ENCODE measurements at regions not wholly inside any gene's neighbourhood (a gene's known extent, or its start where the extent isn't known, plus 50 kb on each side); places are given as distances from the start of the nearest gene placed in this dataset.

DNA sequence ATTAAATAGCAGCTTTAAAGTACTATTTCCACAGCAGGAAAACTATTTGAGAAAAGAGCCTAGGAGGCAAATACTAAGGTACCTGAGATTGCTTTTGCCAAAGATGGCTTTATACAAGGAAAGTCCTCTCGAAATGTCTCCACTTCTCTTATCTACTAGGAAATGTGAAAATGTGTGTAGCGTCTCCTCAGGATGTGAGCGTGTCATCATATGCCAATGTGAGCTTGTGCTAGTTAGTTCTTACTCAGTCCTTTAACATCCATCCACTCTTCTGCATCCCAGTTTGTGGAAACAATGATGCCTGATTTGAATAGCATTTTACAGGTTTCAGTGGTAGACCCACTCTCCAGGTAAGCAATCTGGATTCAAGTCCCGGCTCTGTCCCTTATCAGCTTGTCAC, 421.0 kb downstream of the DYNC2H1 start:
- no peaks in the 10 kb centered on the region for H3K4me1 ChIP-seq (ENCODE audit: insufficient read depth, low read length)
- H3K27ac ChIP-seq (ENCODE audit: low read length) = no peak overlapping the region
- H3K27me3 ChIP-seq (ENCODE audit: insufficient read depth, low read length, poor library complexity) = no peaks in the 10 kb centered on the region
- H3K9ac ChIP-seq (ENCODE audit: low read depth, low read length) = no peak overlapping the region
- ATAC-seq (ENCODE audit: insufficient read depth, low read depth) = no peak
- no peak for DNase-seq
- TF ChIP-seq, protein P1, sequence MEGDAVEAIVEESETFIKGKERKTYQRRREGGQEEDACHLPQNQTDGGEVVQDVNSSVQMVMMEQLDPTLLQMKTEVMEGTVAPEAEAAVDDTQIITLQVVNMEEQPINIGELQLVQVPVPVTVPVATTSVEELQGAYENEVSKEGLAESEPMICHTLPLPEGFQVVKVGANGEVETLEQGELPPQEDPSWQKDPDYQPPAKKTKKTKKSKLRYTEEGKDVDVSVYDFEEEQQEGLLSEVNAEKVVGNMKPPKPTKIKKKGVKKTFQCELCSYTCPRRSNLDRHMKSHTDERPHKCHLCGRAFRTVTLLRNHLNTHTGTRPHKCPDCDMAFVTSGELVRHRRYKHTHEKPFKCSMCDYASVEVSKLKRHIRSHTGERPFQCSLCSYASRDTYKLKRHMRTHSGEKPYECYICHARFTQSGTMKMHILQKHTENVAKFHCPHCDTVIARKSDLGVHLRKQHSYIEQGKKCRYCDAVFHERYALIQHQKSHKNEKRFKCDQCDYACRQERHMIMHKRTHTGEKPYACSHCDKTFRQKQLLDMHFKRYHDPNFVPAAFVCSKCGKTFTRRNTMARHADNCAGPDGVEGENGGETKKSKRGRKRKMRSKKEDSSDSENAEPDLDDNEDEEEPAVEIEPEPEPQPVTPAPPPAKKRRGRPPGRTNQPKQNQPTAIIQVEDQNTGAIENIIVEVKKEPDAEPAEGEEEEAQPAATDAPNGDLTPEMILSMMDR (IDR thresholded peaks at IDR 0.05; ENCODE audit: borderline replicate concordance, extremely low read depth, low read length, poor library complexity, severe bottlenecking) = no peak
- no peak for TF ChIP-seq EZH2 (IDR thresholded peaks at IDR 0.05; ENCODE audit: borderline replicate concordance, low read depth, low read length, severe bottlenecking)
- H3K4me2 ChIP-seq (ENCODE audit: insufficient read depth, low read length) = no peak overlapping the region
- H4K20me1 ChIP-seq (ENCODE audit: insufficient read depth, low read length) = no peaks in the 10 kb centered on the region
- no peak overlapping the region for H3K4me3 ChIP-seq (ENCODE audit: low read depth in 1 of 2, low read length in 2 of 2)
- no peaks in the 10 kb centered on the region for H3K79me2 ChIP-seq (ENCODE audit: insufficient read depth, low read length)
- no peaks in the 10 kb centered on the region for H3K9me3 ChIP-seq (ENCODE audit: insufficient read depth, low read length, severe bottlenecking)
- H2AFZ ChIP-seq (ENCODE audit: low read depth, low read length) = no peak overlapping the region
- H3K36me3 ChIP-seq (ENCODE audit: insufficient read depth, low read length) = no peaks in the 10 kb centered on the region

DNA sequence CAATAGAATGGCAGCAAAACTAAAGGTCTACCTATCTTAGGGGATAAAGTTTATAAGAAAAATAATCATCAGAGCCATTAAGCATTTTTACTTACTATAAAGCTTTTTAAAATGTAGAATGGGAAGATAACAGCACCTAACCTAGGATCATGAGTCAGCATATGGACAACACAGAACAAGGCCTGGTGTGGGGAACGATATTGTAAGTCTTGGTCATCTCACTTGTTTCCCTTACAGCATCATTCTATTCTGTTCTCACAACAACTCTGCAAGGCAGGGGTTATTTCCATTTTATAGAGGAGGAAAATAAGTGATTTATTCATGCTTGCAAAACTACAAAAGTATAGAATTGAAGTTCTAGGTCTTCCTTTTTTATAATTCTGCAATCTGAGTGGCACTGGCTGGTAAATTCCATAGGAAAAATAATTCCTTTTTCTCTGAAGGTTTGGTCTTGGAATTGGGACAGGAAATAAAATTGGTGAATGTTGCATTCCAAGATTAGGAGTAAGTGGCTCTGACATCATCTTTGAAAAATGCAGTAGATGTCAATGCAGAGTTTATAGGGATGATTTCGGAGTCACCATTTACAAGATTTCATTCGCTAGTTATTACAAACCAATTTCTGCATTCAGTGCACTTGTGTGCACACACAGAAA, 423.0 kb downstream of the DYNC2H1 start:
- no peak overlapping the region for H3K9ac ChIP-seq (ENCODE audit: low read depth, low read length)
- H3K27me3 ChIP-seq (ENCODE audit: insufficient read depth, low read length, poor library complexity) = no peaks in the 10 kb centered on the region
- H3K9me3 ChIP-seq (ENCODE audit: insufficient read depth, low read length, severe bottlenecking) = no peaks in the 10 kb centered on the region
- no peak overlapping the region for H3K4me2 ChIP-seq (ENCODE audit: insufficient read depth, low read length)
- H2AFZ ChIP-seq (ENCODE audit: low read depth, low read length) = no peak overlapping the region
- TF ChIP-seq, protein P1 (IDR thresholded peaks at IDR 0.05; ENCODE audit: borderline replicate concordance, extremely low read depth, low read length, poor library complexity, severe bottlenecking) = no peak
- TF ChIP-seq EZH2 (IDR thresholded peaks at IDR 0.05; ENCODE audit: borderline replicate concordance, low read depth, low read length, severe bottlenecking) = no peak
- H3K36me3 ChIP-seq (ENCODE audit: insufficient read depth, low read length) = no peaks in the 10 kb centered on the region
- H3K4me3 ChIP-seq (ENCODE audit: low read depth in 1 of 2, low read length in 2 of 2) = no peak overlapping the region
- H4K20me1 ChIP-seq (ENCODE audit: insufficient read depth, low read length) = no peaks in the 10 kb centered on the region
- no peaks in the 10 kb centered on the region for H3K4me1 ChIP-seq (ENCODE audit: insufficient read depth, low read length)
- ATAC-seq (ENCODE audit: insufficient read depth, low read depth) = no peak
- DNase-seq = no peak
- no peaks in the 10 kb centered on the region for H3K79me2 ChIP-seq (ENCODE audit: insufficient read depth, low read length)
- H3K27ac ChIP-seq (ENCODE audit: low read length) = no peak overlapping the region

GRCh38 chr11:103534191-103534590, 425.0 kb downstream of the DYNC2H1 start:
- Histone ChIP-seq H4K20me1 (ENCODE audit: insufficient read depth, low read length) (no peaks in the 10 kb centered on the region), H3K4me2 (ENCODE audit: insufficient read depth, low read length) (no peak overlapping the region), H3K27me3 (ENCODE audit: insufficient read depth, low read length, poor library complexity) (no peaks in the 10 kb centered on the region), H3K9ac (ENCODE audit: low read depth, low read length) (no peak overlapping the region), H3K27ac (ENCODE audit: low read length) (no peak overlapping the region), H2AFZ (ENCODE audit: low read depth, low read length) (no peak overlapping the region), H3K9me3 (ENCODE audit: insufficient read depth, low read length, severe bottlenecking) (no peaks in the 10 kb centered on the region), H3K36me3 (ENCODE audit: insufficient read depth, low read length) (no peaks in the 10 kb centered on the region), H3K79me2 (ENCODE audit: insufficient read depth, low read length) (no peaks in the 10 kb centered on the region), H3K4me3 (ENCODE audit: low read depth in 1 of 2, low read length in 2 of 2) (no peak overlapping the region), H3K4me1 (ENCODE audit: insufficient read depth, low read length) (no peaks in the 10 kb centered on the region)
- DNase-seq (no peak), ATAC-seq (ENCODE audit: insufficient read depth, low read depth) (no peak)
- TF ChIP-seq, protein P1 (IDR thresholded peaks at IDR 0.05; ENCODE audit: borderline replicate concordance, extremely low read depth, low read length, poor library complexity, severe bottlenecking) = no peak
- TF ChIP-seq EZH2 (IDR thresholded peaks at IDR 0.05; ENCODE audit: borderline replicate concordance, low read depth, low read length, severe bottlenecking) = no peak

Data from DND-41 (cell line).